ENCODE measurements at regions not wholly inside any gene's neighbourhood (a gene's known extent, or its start where the extent isn't known, plus 50 kb on each side); places are given as distances from the start of the nearest gene placed in this dataset.
A peak's percentile ranks its signal among the peaks of the same experiment; 100 is the strongest.
"Not testable (repeated sequence)": the region's sequence is repeated elsewhere in the genome, so short reads cannot be mapped to it uniquely, and the experiment has no call there.

DNA sequence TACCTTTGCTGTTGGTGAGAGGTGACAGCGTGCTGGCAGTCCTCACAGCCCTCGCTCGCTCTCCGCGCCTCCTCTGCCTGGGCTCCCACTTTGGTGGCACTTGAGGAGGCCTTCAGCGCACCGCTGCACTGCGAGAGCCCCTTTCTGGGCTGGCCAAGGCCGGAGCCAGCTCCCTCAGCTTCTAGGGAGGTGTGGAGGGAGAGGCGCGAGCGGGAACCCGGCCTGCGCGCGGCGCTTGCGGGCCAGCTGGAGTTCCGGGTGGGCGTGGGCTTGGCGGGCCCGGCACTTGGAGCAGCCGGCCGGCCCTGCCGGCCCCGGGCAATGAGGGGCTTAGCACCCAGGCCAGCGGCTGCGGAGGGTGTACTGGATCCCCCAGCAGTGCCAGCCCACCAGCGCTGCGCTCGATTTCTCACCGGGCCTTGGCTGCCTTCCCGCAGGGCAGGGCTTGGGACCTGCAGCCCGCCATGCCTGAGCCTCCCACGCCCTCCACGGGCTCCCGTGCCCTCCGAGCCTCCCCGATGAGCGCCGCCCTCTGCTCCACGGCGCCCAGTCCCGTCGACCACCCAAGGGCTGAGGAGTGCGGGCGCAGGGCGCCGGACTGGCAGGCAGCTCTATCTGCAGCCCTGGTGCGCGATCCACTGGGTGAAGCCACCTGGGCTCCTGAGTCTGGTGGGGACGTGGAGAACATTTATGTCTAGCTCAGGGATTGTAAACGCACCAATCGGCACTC, 700.3 kb downstream of the CDH18 start:
- DNase-seq (ENCODE audit: low read depth in 4 of 6, low spot score in 6 of 6); H3K27me3 ChIP-seq (ENCODE audit: control insufficient read depth, insufficient read depth, low read length); H3K9me3 ChIP-seq (ENCODE audit: control insufficient read depth, insufficient read depth, low read length); H3K4me1 ChIP-seq (ENCODE audit: control insufficient read depth, insufficient read depth, low read length); H3K27ac ChIP-seq (ENCODE audit: low read depth, low read length); H3K4me3 ChIP-seq (ENCODE audit: low read depth, low read length); H3K36me3 ChIP-seq (ENCODE audit: control insufficient read depth, insufficient read depth, low read length): not testable (repeated sequence)
- WGBS (ENCODE audit: insufficient coverage), result 82% methylated on average over 40 of the region's 54 CpGs

DNA sequence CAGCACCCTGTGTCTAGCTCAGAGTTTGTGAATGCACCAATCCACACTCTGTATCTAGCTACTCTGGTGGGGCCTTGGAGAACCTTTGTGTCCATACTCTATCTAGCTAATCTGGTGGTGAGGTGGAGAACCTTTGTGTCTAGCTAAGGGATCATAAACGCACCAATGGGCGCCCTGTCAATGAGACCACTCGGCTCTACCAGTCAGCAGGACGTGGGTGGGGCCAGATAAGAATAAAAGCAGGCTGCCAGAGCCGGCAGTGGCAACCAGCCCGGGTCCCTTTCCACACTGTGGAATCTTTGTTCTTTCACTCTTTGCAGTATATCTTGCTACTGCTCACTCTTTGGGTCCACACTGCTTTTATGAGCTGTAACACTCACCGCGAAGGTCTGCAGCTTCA, 699.7 kb downstream of the CDH18 start:
- not testable (repeated sequence) for H3K4me3 ChIP-seq (ENCODE audit: low read depth, low read length); DNase-seq (ENCODE audit: low read depth in 4 of 6, low spot score in 6 of 6); H3K36me3 ChIP-seq (ENCODE audit: control insufficient read depth, insufficient read depth, low read length); H3K9me3 ChIP-seq (ENCODE audit: control insufficient read depth, insufficient read depth, low read length); H3K4me1 ChIP-seq (ENCODE audit: control insufficient read depth, insufficient read depth, low read length); H3K27me3 ChIP-seq (ENCODE audit: control insufficient read depth, insufficient read depth, low read length); H3K27ac ChIP-seq (ENCODE audit: low read depth, low read length)
- WGBS (ENCODE audit: insufficient coverage), result 93% methylated on average over 8 of the region's 8 CpGs

DNA sequence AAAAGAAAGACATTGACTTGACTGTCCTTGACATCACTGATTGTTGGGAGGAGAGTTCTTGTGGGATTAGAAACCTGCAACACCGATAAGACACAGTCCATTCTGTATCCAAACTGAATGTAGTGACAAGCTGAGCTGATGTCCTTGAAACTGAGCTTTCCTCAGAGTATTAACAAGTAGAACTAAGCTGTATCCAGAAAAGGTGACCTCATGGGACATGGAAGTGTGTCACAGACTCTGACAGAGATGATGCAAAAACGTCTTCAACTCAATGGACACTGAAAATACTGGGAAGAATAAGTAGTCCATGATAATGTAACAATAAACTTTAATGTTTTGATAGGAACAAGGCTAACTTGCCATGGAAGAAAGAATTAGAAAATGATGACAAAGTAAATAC, 690.1 kb downstream of the CDH18 start:
- Histone ChIP-seq H3K4me3 (ENCODE audit: low read depth, low read length) (no peak overlapping the region), H3K4me1 (ENCODE audit: control insufficient read depth, insufficient read depth, low read length) (no peaks in the 10 kb centered on the region), H3K27ac (ENCODE audit: low read depth, low read length) (no peak overlapping the region), H3K9me3 (ENCODE audit: control insufficient read depth, insufficient read depth, low read length) (no peaks in the 10 kb centered on the region), H3K27me3 (ENCODE audit: control insufficient read depth, insufficient read depth, low read length) (no peaks in the 10 kb centered on the region), H3K36me3 (ENCODE audit: control insufficient read depth, insufficient read depth, low read length) (no peaks in the 10 kb centered on the region)
- no peak for DNase-seq (ENCODE audit: low read depth in 4 of 6, low spot score in 6 of 6)
- no CpG with 5 or more reads among the region's 2 CpGs for WGBS (ENCODE audit: insufficient coverage)

GRCh38 chr5:19301271-19301670, 686.7 kb downstream of the CDH18 start:
- no peaks in the 10 kb centered on the region for H3K4me1 ChIP-seq (ENCODE audit: control insufficient read depth, insufficient read depth, low read length)
- H3K9me3 ChIP-seq (ENCODE audit: control insufficient read depth, insufficient read depth, low read length), result no peaks in the 10 kb centered on the region
- H3K36me3 ChIP-seq (ENCODE audit: control insufficient read depth, insufficient read depth, low read length), result no peaks in the 10 kb centered on the region
- no peak overlapping the region for H3K4me3 ChIP-seq (ENCODE audit: low read depth, low read length)
- peak in 1 of 6 donors; percentile 79 for DNase-seq (ENCODE audit: low read depth in 4 of 6, low spot score in 6 of 6)
- no CpG with 5 or more reads among the region's 1 CpG for WGBS (ENCODE audit: insufficient coverage)
- H3K27ac ChIP-seq (ENCODE audit: low read depth, low read length), result no peak overlapping the region
- no peaks in the 10 kb centered on the region for H3K27me3 ChIP-seq (ENCODE audit: control insufficient read depth, insufficient read depth, low read length)

DNA sequence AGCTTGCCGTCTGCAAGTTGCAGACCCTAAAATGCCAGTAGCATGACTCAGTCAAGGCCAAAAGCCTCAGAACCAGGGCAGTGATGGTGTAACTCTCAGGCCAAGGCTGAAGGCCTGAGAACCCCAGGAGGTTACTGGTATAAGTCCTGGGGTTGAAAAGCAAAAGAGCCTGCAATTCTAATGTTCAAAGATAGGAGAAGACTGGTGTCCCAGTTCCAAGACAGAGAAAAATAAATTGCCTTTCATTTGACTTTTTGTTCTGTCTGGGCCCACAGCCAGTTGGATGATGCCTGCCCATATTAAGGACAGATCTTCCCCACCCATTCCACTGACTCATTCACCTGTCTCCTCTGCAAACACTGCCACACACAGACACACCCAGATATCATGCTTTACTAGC, 673.2 kb downstream of the CDH18 start:
- no peak overlapping the region for H3K4me3 ChIP-seq (ENCODE audit: low read depth, low read length)
- WGBS (ENCODE audit: insufficient coverage), result 80% methylated on average over 1 of the region's 1 CpG
- no peak for DNase-seq (ENCODE audit: low read depth in 4 of 6, low spot score in 6 of 6)
- H3K27me3 ChIP-seq (ENCODE audit: control insufficient read depth, insufficient read depth, low read length), result no peaks in the 10 kb centered on the region
- no peak overlapping the region for H3K27ac ChIP-seq (ENCODE audit: low read depth, low read length)
- H3K4me1 ChIP-seq (ENCODE audit: control insufficient read depth, insufficient read depth, low read length), result no peaks in the 10 kb centered on the region
- H3K9me3 ChIP-seq (ENCODE audit: control insufficient read depth, insufficient read depth, low read length), result no peaks in the 10 kb centered on the region
- no peaks in the 10 kb centered on the region for H3K36me3 ChIP-seq (ENCODE audit: control insufficient read depth, insufficient read depth, low read length)

- H3K4me1 ChIP-seq (ENCODE audit: control insufficient read depth, insufficient read depth, low read length), result no peaks in the 10 kb centered on the region
- H3K4me3 ChIP-seq (ENCODE audit: low read depth, low read length), result no peak overlapping the region
- no peaks in the 10 kb centered on the region for H3K9me3 ChIP-seq (ENCODE audit: control insufficient read depth, insufficient read depth, low read length)
- H3K36me3 ChIP-seq (ENCODE audit: control insufficient read depth, insufficient read depth, low read length), result no peaks in the 10 kb centered on the region
- DNase-seq (ENCODE audit: low read depth in 4 of 6, low spot score in 6 of 6), result no peak
- 100% methylated on average over 1 of the region's 1 CpG for WGBS (ENCODE audit: insufficient coverage)
- no peak overlapping the region for H3K27ac ChIP-seq (ENCODE audit: low read depth, low read length)
- H3K27me3 ChIP-seq (ENCODE audit: control insufficient read depth, insufficient read depth, low read length), result no peaks in the 10 kb centered on the region
Observed at GRCh38 chr5:19319252-19319651, 668.7 kb downstream of the CDH18 start.

DNA sequence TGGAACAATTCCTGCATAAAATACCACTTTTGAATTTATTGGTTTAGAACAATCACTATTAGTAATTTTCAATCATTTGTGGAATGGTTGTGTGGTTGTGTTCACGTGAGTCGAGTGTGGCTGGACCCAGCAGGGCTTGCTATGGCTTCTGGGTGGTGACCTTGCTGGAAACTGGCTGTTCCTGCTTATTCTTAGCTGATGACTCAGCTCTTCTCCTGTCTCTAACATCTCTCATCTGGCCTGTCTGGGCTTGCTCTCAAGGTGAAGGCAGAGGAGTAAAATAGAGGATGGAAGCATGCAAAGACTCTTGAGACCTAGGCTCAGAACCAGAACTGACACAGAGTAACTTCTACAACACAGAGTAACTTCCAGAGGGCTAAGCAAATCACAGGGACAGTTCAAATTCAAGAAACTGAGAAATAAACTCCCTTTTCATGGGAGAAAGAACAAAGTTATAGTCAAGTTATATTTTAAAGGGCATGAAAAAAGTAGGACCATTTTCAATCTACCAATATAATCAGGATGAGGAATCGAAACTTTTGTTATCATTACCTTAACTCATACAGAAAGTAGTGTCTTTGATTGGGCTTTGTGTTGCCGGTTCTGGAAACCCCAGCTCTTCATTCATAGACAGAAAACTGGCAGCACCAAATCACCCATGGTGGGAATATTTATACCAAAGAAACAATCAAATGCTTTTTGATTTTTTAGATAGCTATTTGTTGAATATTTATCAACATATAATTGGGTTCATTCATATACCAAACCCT, 665.1 kb downstream of the CDH18 start:
- no peak overlapping the region for H3K27ac ChIP-seq (ENCODE audit: low read depth, low read length)
- no CpG with 5 or more reads among the region's 4 CpGs for WGBS (ENCODE audit: insufficient coverage)

DNA sequence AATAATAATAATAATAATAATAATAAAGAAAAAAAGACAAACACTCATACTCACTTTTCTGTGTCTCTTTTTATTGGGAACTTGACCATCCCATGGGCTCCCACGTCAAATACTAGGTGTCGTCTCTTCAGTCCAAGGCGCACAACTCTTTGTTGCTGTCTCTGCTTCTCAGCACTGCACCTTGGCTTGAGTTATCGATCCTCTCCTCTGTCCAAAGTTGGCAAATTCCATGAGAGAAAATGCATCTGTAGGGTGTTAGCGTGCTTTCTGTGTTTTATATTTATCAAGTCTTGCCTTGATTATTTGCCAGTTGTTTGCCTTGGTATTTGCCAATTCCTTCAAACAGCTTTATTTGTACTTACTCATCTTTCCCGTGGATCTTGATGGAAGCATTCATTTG, 653.7 kb downstream of the CDH18 start:
- 75% methylated on average over 4 of the region's 6 CpGs for WGBS (ENCODE audit: insufficient coverage)

More for the DNA sequence above, 665.1 kb downstream of the CDH18 start:
- H3K4me1 ChIP-seq (ENCODE audit: control insufficient read depth, insufficient read depth, low read length), result no peaks in the 10 kb centered on the region
- H3K9me3 ChIP-seq (ENCODE audit: control insufficient read depth, insufficient read depth, low read length), result no peaks in the 10 kb centered on the region
- no peak for DNase-seq (ENCODE audit: low read depth in 4 of 6, low spot score in 6 of 6)
- H3K27me3 ChIP-seq (ENCODE audit: control insufficient read depth, insufficient read depth, low read length), result no peaks in the 10 kb centered on the region
- H3K4me3 ChIP-seq (ENCODE audit: low read depth, low read length), result no peak overlapping the region
- H3K36me3 ChIP-seq (ENCODE audit: control insufficient read depth, insufficient read depth, low read length), result no peaks in the 10 kb centered on the region

GRCh38 chr5:19342942-19343341, 645.1 kb downstream of the CDH18 start:
- no CpG with 5 or more reads among the region's 1 CpG for WGBS (ENCODE audit: insufficient coverage)
- peaks cover 4% of the 10 kb centered on the region for H3K9me3 ChIP-seq (ENCODE audit: control insufficient read depth, insufficient read depth, low read length)
- H3K27me3 ChIP-seq (ENCODE audit: control insufficient read depth, insufficient read depth, low read length), result no peaks in the 10 kb centered on the region
- no peak for DNase-seq (ENCODE audit: low read depth in 4 of 6, low spot score in 6 of 6)
- H3K4me1 ChIP-seq (ENCODE audit: control insufficient read depth, insufficient read depth, low read length), result no peaks in the 10 kb centered on the region
- H3K4me3 ChIP-seq (ENCODE audit: low read depth, low read length), result no peak overlapping the region
- no peak overlapping the region for H3K27ac ChIP-seq (ENCODE audit: low read depth, low read length)
- H3K36me3 ChIP-seq (ENCODE audit: control insufficient read depth, insufficient read depth, low read length), result no peaks in the 10 kb centered on the region

More for the DNA sequence above, 653.7 kb downstream of the CDH18 start:
- Histone ChIP-seq H3K27me3 (ENCODE audit: control insufficient read depth, insufficient read depth, low read length) (no peaks in the 10 kb centered on the region), H3K9me3 (ENCODE audit: control insufficient read depth, insufficient read depth, low read length) (no peaks in the 10 kb centered on the region), H3K4me1 (ENCODE audit: control insufficient read depth, insufficient read depth, low read length) (no peaks in the 10 kb centered on the region), H3K36me3 (ENCODE audit: control insufficient read depth, insufficient read depth, low read length) (no peaks in the 10 kb centered on the region), H3K27ac (ENCODE audit: low read depth, low read length) (no peak overlapping the region), H3K4me3 (ENCODE audit: low read depth, low read length) (no peak overlapping the region)
- DNase-seq (ENCODE audit: low read depth in 4 of 6, low spot score in 6 of 6), result no peak

DNA sequence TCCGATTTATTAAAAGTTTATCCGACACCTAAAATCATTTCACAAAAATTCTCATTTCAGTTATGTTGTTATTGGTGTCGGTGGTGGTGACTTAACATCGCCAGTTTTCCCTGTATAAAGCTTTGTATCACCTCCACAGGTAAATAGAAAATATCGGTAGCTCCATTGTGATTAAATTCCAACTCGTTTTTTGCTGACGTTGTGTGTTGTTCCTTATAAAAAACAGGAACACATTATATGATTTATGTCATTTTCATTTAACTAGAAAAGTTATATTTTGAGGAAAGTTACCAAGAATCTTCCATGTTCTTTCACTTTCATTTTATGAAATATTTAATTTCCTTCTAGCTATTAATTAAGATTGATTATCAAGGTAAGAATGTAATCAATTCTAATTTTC, 635.9 kb downstream of the CDH18 start:
- Histone ChIP-seq H3K27me3 (ENCODE audit: control insufficient read depth, insufficient read depth, low read length) (no peaks in the 10 kb centered on the region), H3K4me3 (ENCODE audit: low read depth, low read length) (no peak overlapping the region), H3K27ac (ENCODE audit: low read depth, low read length) (no peak overlapping the region), H3K4me1 (ENCODE audit: control insufficient read depth, insufficient read depth, low read length) (no peaks in the 10 kb centered on the region), H3K9me3 (ENCODE audit: control insufficient read depth, insufficient read depth, low read length) (no peaks in the 10 kb centered on the region), H3K36me3 (ENCODE audit: control insufficient read depth, insufficient read depth, low read length) (no peaks in the 10 kb centered on the region)
- DNase-seq (ENCODE audit: low read depth in 4 of 6, low spot score in 6 of 6), result no peak
- no CpG with 5 or more reads among the region's 7 CpGs for WGBS (ENCODE audit: insufficient coverage)

Measured in spinal cord (tissue), 9 donors.